HG02870 (cell line): ENCODE measurements at regions not wholly inside any gene's neighbourhood (a gene's known extent, or its start where the extent isn't known, plus 50 kb on each side); places are given as distances from the start of the nearest gene placed in this dataset.
"Not testable (repeated sequence)": the region's sequence is repeated elsewhere in the genome, so short reads cannot be mapped to it uniquely, and the experiment has no call there.

Source experiments
- ATAC-seq: cut with Tn5 transposase; IDR thresholded peaks from one replicate; pipeline ENCODE4 v1.9.1; 2021; ENCODE audit warnings: mild to moderate bottlenecking, moderate library complexity; ENCODE audit not compliant: unreplicated experiment

DNA sequence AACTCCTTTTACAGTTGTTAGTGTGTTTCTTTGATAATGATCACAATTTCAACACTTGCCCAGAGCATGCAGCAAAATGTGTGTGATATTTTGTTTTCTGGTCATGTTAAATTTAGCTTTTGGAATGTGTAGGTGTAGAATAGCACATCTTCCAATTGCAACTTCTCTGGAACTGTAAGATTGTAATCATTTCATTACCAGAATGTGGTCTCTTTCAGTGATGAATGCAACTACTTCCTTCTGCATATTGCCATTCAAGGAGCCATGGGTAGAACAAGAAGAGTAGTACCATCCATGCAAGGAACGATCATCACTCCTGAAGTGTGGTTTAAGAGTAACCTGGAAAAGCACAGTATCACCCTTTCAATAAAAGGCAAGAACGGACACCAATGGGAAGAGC is 548.8 kb upstream of the ZNF804A start:
- ATAC-seq = peak; percentile 85

DNA sequence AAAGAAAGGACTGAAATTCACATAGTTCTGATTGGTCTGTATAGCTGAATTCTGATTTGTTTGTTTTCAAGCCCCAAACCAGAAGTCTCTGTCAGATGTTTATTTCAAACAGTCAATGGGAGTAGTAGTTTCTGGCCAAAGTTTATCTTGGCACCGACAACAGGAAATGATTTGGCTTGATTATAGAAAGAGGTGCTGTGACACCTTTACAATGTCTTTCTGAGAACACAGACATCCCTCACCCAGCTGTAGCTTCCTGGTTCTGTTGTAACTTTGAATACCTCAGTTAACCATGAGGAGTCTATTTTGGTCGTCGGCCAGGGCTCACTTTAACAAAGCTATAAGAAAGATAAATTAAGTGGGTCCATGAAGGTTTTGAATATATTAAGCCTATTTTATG is 545.0 kb upstream of the ZNF804A start:
- no peak for ATAC-seq

DNA sequence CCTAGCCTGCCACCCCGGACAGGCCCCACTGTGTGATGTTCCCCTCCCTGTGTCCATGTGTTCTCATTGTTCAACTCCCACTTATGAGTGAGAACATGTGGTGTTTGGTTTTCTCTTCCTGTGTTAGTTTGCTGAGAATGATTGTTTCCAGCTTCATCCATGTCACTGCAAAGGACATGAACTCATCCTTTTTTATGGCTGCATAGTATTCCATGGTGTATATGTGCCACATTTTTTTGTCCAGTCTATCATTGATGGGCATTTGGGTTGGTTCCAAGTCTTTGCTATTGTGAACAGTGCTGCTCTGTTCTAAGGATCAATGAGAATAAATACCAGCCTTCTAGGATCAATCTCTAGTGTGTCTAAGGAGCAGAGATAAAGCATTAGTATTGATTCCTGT is 543.9 kb upstream of the ZNF804A start:
- not testable (repeated sequence) for ATAC-seq

DNA sequence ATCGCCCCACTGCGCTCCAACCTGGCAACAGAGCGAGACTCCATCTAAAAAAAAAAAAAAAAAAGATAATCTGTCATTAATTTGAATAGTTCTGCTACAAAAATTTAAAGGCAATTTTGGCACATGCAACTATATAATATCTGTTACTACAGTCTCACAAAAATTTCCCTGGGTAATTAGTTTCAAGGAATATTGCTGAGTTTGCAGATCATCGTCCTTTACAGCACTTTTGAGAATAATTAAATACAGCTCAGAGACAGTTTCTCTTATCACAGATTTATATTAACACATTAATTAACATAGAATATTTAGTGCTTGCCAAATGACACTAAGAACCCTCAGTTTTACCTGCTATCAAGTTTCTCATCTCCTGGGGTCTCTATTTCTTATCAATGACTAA is 540.4 kb upstream of the ZNF804A start:
- ATAC-seq = no peak

DNA sequence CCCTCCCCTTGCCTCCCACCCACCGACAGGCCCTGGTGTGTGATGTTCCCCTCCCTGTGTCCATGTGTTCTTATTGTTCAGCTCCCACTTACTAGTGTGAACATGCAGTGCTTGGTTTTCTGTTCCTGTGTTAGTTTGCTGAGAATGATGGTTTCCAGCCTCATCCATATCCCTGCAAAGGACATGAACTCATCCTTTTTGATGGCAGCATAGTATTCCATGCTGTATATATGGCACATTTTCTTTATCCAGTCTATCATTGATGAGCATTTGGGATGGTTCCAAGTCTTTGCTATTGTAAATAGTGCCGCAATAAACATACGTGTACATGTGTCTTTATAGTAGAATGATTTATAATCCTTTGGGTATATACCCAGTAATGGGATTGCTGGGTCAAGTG is 538.1 kb upstream of the ZNF804A start:
- not testable (repeated sequence) for ATAC-seq

DNA sequence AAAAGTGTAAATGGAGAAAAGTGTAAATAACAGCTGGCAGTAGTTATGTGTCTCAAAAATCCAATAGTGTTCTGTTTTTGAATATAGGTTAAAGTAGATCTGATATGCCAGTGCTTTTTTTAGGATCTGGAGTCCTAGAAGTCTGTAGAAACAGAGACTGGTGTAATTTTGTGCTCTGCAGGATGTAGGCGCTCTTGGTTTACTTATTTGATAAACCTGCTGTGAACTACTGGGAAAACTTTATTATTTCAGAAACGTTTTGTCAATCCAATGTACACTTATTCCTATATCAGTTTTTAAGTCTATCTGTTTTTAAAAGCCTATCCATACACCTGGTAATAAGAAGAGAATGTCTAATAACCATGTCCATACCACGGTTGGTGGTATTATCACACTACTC is 530.8 kb upstream of the ZNF804A start:
- no peak for ATAC-seq

DNA sequence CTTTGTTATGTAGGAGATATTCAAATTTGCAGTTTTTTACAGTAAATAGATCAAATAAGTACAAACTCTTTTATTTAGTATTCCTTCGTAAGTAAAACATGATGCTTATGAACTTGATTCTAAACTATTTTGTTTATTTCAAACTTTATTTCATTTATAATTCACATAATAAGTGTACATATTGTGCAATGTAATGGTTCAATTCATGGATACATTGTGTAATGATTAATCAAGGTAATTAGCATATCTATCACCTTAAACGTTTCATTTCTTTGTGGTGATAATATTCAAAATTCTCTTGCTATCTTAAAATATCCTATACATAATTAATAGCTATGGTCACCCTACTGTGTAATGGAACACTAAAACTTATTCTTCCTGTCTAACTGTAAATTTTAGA is 525.9 kb upstream of the ZNF804A start:
- ATAC-seq = no peak

DNA sequence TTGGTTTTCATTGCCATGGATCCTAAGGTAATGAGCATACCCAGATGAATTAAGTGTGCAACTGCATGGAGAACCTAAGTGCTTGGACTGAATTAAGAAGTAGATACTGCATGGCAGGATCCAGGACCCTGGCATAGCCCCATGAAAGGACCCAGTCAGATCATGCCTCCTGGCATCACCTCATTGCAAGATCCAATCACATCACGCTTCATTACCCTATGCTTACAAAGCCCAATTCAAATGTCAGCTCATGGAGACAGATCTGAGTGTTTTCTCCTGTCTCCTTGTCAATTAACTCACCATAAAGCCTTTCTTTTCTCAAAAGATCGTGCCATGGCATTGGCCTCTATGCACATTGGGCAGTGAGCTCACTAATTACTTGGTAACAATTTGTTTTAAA is 519.8 kb upstream of the ZNF804A start:
- ATAC-seq = no peak

DNA sequence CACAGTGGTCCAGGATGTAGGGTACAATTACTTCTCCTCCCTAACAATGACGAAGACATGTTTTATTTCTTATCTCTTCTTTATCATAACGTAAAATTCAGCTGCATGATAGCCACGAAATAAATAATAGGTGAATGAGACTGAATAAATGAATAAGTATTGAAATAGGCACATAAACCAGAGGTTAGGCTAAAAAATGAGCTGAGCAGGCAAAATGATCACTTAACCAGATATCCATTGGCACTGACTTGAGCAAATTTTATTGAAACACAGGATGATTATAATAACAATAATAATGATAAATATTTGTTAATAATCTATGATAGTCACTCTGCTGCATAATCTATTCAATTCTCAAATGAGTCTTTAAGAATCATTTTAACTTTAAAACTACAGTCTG is 506.9 kb upstream of the ZNF804A start:
- ATAC-seq = no peak

DNA sequence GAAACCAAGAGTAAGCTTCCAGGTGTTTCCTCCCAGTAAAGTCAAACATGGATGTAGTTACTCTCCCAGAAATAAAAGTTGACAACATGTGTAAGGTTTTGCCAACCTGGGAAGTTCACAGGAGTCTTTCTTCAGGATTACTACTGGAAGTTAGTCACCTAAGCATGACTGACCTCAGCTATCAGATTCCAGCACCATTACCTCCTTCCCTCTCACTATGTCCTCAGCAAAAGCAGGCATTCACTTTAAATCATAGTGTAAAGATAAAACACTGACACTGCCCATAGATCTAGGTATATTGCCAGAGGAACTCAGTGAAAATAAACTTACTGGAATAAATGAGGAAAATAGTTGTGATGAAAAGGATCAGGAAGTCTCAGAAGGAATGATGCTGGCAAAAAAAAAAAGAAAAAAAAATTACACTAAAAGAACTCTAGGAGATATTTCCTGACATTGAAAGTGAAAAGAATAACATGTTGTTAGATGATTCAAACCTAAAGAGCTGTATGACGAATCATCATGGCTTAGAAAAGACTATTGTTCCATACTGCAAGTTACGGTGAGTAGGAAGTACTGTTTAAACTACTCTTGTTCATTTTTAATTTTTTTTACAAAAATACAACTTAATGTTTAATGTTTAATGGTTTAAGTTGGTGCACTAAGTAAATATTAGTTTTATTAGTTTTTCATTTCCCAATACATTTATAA is 484.5 kb upstream of the ZNF804A start:
- ATAC-seq = peak; percentile 91

DNA sequence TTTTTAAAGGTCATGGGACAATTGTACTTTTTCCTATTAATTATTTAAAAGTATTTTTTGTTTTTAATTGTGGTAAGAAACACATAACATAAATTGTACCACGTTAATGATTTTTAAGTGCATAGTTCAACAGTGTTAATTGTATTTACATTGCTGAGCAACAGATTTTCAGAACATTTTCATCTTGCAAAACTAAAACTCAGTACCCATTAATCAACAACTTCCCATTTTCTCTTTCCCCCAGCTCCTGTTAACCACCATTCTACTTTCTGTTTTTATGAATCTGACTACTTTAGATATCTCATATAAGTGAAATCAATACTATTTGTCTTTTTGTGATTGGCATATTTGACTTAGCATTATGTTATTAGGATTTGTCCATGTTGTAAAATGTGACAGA is 483.9 kb upstream of the ZNF804A start:
- ATAC-seq = peak; percentile 47

DNA sequence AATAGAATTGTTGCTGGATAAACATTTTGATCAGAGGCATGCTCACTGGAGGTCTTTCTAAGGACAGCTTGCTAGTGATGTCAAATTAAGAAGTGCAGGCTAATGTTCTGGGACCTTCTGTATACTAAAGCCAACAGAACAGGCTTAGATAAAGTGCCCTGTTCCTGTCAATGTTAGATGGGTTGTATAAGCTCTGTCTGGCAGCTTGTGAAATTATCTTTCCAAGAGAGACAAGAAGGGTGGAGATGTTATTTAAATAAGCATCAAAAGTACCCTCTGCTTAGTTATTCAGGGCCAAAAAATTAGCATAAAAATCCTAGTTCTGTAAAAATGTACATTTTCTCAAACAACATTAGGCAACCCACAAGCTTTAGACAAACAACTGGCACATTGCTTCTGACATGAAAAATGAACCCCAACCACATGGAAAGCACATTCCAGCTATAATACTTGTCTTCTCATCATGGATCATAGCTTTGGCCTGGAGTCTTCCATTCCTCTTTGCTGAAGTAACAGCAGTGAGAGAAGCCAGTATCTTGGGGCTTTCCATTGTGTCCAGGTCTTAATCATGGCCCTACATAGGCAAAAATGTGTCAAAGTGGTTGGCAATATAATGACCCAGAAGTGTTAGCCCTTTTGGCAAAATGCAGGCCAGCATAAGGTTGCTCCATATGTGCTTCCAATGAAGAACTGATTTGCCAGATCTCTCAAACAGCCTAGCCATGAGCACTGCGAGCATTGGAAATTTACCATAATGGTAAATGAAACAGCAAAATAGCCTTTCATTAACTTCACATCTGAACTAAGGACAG is 478.1 kb upstream of the ZNF804A start:
- no peak for ATAC-seq

DNA sequence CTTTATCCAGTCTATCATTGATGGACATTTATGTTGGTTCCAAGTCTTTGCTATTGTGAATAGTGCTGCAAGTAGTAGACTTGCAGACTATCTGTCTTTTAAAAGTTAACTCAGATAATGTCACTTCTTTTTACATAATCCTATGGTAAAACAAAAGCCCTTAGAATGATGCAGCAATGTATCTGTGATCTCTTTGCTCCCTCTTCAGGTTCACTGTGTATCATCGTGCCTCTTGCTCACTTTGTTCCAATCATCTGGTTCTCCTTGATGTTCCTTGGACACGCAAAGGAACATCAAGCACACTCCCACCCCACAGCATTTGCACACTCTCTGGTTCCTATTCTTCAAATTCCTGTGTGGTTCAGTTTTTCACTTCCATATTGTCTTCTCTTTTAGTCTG is 472.5 kb upstream of the ZNF804A start:
- ATAC-seq = no peak

DNA sequence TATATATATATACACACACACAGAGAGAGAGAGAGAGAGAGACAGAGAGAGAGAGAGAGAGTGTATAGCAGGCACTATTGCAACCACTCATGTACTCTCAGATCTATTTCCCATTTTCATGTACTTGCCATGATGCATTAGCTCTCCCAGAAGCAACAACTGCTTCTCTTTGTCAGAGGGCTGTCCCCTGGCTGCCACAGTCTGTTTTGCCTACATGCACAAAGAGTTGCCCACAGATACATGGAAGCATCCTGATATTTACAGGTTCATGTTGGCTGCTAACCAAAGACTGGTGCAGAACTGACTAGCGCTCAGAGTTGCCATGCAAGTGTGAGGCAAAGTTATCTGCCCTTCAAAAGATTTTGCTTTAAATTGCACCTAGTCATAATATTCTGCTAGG is 469.3 kb upstream of the ZNF804A start:
- ATAC-seq = no peak

DNA sequence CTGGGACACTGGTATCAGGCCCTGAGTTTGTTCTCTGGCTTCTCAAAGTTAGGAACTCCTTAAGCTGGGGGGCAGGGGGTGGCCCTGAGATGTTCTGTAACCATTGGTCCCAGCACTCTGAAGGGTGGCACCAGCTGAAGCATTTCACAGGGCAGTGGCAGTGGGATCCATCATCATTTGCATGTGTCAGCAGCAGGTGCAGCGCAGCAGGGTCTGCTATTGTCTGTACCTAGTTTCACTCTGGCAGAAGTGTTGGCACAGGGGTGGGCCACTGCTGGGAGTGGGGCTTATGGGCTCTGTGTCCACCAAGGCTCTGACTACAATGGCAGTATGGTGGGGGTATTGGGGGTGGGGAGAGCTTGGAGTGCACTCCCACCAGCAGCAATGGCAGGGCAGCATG is 460.4 kb upstream of the ZNF804A start:
- ATAC-seq = no peak

DNA sequence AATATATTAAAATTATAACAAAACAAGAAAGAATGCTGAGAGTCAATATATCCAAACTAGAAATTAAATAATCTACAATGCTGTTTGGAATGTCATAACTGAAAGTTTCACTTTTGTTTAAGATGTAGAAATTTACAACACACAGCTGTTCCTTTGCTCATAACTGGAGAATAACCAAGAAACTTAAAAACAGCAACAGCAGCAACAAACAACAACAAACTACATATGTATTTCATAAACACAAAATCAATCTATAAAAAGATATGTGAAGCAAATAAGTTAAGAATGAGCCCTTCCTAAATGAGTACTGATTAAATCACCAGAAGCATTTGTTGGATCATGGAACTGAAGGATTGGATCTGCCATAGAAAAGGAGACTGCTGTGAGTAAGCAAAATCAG is 456.5 kb upstream of the ZNF804A start:
- no peak for ATAC-seq

DNA sequence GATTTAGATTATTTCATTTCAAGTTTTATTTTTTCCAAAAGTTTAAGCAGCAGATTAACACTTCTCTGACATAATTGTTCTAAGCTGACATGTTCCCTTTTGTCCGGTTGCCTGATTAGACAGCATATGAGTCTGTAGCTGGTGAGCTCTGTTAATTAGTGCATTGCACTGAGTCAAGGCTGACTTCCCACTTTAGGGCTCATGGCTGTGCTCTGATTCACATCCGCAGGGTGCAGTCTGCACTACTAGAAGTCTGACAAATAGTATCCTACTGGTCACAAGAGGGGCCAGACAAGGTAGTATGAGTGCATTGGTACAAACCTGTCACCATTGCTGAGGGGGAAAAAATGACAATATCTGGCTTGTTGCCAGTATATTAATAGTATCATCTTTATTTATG is 443.9 kb upstream of the ZNF804A start:
- no peak for ATAC-seq

DNA sequence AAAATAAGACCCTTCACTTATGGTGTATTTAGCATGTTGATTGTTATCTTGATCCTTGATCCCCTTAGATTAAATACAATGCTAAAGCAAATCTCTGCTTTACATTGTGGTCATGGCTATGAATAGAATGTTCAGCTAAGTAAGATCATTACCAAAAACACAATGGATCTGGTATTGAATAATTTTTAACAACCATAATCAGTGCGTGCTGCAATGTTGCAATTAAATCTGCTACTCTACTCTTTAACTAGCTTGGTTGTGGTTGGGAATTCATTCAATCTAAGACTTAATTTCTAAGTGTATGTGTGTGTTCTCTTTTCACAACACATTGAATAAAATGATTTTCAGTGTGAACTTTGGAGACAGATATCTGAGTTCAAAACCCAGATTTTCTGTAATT is 442.5 kb upstream of the ZNF804A start:
- ATAC-seq = no peak

DNA sequence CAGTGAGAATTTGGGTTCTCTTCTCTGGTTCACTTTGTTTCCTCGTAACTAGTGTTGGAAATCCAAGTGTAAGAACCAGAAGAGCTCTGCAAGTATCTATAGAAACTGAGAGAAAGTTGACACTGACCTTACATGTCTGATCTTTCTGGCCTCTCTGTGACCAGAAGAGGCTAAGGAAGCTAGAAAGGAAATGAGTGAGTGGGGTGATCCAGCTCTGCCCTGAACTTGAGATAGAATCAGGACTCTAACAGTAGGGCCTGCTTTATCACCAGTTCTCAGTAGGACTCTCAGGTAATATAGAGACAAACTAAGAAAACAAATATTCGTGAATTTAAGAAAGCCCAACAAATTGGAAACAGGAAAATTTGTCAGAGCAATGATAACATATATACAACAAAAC is 441.2 kb upstream of the ZNF804A start:
- ATAC-seq = no peak

DNA sequence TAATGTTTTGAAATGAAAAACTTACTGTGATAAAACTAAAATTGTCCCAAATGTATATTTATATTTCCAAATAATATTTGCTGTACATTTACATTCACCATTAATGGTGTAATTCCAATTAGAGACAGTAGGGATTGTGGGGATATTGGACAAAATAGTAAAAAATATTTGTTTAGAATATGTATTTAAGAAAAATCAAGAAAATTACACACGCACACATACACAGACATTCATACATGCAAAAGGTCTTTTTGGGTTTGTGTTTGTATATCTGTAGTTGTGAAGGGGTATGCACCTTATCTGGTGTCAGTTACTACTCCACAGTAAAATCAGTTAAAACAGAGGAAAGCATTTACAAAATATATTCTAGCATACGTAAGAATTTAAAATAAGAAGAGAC is 435.9 kb upstream of the ZNF804A start:
- no peak for ATAC-seq

DNA sequence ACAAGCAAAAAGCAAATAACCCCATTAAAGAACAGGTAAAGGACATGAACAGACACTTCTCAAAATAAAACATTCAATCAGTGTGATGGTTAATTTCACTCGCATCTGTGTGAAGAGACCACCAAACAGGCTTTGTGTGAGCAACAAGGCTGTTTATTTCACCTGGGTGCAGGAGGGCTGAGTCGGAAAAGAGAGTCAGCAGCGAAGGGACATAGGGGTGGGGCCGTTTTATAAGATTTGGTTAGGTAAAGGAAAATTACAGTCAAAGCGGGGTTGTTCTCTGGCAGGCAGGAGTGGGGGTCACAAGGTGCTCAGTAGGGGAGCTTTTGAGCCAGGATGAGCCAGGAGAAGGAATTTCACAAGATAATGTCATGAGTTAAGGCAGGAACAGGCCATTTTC is 429.5 kb upstream of the ZNF804A start:
- ATAC-seq = not testable (repeated sequence)

DNA sequence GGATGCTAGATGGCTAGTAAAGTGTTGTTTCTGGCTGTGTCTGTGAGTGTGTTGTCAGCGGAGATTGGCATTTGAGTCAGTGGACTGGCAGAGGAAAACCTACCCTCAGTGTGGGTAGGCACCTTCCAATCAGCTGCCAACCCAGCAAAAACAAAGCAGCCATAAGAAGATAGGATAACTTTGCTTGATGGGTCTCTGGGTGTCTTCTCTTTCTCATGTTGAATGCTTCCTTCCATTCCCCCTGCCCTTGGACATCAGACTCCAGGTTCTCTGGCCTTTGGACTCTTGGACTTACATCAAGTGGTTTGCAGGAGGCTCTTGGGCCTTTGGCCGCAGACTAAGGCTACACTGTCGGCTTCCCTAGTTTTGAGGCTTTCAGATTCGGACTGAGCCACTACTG is 429.0 kb upstream of the ZNF804A start:
- ATAC-seq = no peak
